Loucy (cell line): ENCODE measurements at regions not wholly inside any gene's neighbourhood (a gene's known extent, or its start where the extent isn't known, plus 50 kb on each side); places are given as distances from the start of the nearest gene placed in this dataset.

Experiments used
- H2AFZ ChIP-seq: fragments of 200-600 bp; sonication (generic); 2 replicates; pipeline ENCODE4 v1.6.0; 2016; ENCODE audit warnings: antibody characterized with exemption, mild to moderate bottlenecking, low read length, moderate library complexity
- H3F3A ChIP-seq: fragments of 200-600 bp; 2 replicates; pipeline ENCODE4 v1.6.0; 2016; ENCODE audit warnings: antibody characterized with exemption, low read depth, mild to moderate bottlenecking
- H3K27me3 ChIP-seq: fragments of 200-600 bp; sonication (generic); 2 replicates; pipeline ENCODE4 v1.6.1; 2014; ENCODE audit warnings: low read length, mild to moderate bottlenecking; ENCODE audit not compliant: insufficient read depth, poor library complexity, severe bottlenecking
- H3K36me3 ChIP-seq: fragments of 200-600 bp; sonication (generic); 2 replicates; pipeline ENCODE4 v1.6.1; 2016; ENCODE audit warnings: low read length; ENCODE audit not compliant: insufficient read depth
- H3K4me1 ChIP-seq: fragments of 200-600 bp; sonication (generic); 2 replicates; pipeline ENCODE4 v1.5.1; 2014; ENCODE audit warnings: low read length, mild to moderate bottlenecking; ENCODE audit not compliant: insufficient read depth, poor library complexity, severe bottlenecking
- H3K4me2 ChIP-seq: fragments of 200-600 bp; sonication (generic); 2 replicates; pipeline ENCODE4 v1.6.0; 2014; ENCODE audit warnings: antibody characterized with exemption, low read length, low read depth, mild to moderate bottlenecking; ENCODE audit not compliant: poor library complexity, severe bottlenecking
- H3K4me3 ChIP-seq: fragments of 200-600 bp; sonication (generic); 2 replicates; pipeline ENCODE4 v1.5.1; 2014; ENCODE audit warnings: low read length, mild to moderate bottlenecking, mixed read lengths; ENCODE audit not compliant: poor library complexity, severe bottlenecking
- H3K79me2 ChIP-seq: fragments of 200-600 bp; sonication (generic); 2 replicates; pipeline ENCODE4 v1.6.1; 2014; ENCODE audit warnings: low read length; ENCODE audit not compliant: insufficient read depth
- H3K9ac ChIP-seq: fragments of 200-600 bp; sonication (generic); 2 replicates; pipeline ENCODE4 v1.6.0; 2014; ENCODE audit warnings: mild to moderate bottlenecking, low read depth, low read length, moderate library complexity; ENCODE audit not compliant: poor library complexity, severe bottlenecking
- H3K9me2 ChIP-seq: fragments of 200-600 bp; sonication (generic); replicated peaks from 2 replicates; pipeline ENCODE4 v1.6.1; 2016; ENCODE audit warnings: low read depth, low read length, mixed read lengths
- H3K9me3 ChIP-seq: fragments of 200-600 bp; sonication (generic); 2 replicates; pipeline ENCODE4 v1.6.1; 2014; ENCODE audit warnings: mild to moderate bottlenecking, antibody characterized with exemption, low read length, low read depth; ENCODE audit not compliant: insufficient read depth
- H4K20me1 ChIP-seq: fragments of 200-600 bp; sonication (generic); 2 replicates; pipeline ENCODE4 v1.6.0; 2014; ENCODE audit warnings: antibody characterized with exemption, low read length, mild to moderate bottlenecking; ENCODE audit not compliant: insufficient read depth, poor library complexity, severe bottlenecking
- EZH2phosphoT487 ChIP-seq: fragments of 200-600 bp; IDR thresholded peaks from 2 replicates; pipeline ENCODE4 v1.6.1; 2018; ENCODE audit warnings: antibody characterized with exemption, mild to moderate bottlenecking, moderate library complexity, borderline replicate concordance
- TF ChIP-seq, protein P1 (sequence below): fragments of 200-600 bp; sonication (generic); conservative IDR thresholded peaks from 2 replicates; pipeline ENCODE4 v1.5.1; 2014; ENCODE audit warnings: mild to moderate bottlenecking, antibody characterized with exemption, low read length

DNA sequence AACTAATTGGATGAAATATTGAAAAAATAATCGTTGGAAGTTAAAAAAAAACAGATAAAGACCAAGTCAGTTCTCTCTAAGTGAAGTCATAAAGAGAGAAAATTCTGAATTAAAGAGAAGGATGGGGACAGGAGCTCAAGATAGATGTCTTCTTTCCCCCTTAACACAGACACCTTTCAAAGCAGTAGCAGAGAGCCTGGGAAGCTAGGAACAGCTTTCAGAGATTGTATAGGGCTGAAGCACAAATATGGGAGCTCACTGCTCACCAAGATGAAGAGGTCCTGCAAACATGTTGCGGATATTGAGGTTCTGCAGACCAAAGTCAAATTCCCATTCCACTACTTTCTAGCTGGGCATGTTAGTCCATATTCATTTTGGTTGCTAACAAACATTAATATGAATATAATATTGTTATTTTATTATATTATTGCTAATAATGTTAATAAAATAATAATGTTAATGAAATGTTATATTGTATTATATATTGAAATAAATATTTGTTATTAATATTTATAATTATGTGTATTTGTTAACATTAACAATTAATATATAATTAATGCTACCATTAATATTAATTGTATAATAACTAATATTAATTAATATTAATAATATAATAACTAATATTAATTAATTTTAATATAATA lies 319.1 kb downstream of the OXSM start:
- TF ChIP-seq EZH2phosphoT487 = no peak
- TF ChIP-seq, protein P1, sequence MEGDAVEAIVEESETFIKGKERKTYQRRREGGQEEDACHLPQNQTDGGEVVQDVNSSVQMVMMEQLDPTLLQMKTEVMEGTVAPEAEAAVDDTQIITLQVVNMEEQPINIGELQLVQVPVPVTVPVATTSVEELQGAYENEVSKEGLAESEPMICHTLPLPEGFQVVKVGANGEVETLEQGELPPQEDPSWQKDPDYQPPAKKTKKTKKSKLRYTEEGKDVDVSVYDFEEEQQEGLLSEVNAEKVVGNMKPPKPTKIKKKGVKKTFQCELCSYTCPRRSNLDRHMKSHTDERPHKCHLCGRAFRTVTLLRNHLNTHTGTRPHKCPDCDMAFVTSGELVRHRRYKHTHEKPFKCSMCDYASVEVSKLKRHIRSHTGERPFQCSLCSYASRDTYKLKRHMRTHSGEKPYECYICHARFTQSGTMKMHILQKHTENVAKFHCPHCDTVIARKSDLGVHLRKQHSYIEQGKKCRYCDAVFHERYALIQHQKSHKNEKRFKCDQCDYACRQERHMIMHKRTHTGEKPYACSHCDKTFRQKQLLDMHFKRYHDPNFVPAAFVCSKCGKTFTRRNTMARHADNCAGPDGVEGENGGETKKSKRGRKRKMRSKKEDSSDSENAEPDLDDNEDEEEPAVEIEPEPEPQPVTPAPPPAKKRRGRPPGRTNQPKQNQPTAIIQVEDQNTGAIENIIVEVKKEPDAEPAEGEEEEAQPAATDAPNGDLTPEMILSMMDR = no peak
- no peak overlapping the region for H3K9ac ChIP-seq
- H3K4me2 ChIP-seq = no peak overlapping the region
- no peak overlapping the region for H3K4me3 ChIP-seq
- no peaks in the 10 kb centered on the region for H3F3A ChIP-seq
- no peaks in the 10 kb centered on the region for H3K27me3 ChIP-seq
- peaks cover 9% of the 10 kb centered on the region for H3K4me1 ChIP-seq
- no peak overlapping the region for H2AFZ ChIP-seq
- H3K9me2 ChIP-seq = no peaks in the 10 kb centered on the region
- no peaks in the 10 kb centered on the region for H3K79me2 ChIP-seq
- no peaks in the 10 kb centered on the region for H3K9me3 ChIP-seq
- H3K36me3 ChIP-seq = no peaks in the 10 kb centered on the region
- H4K20me1 ChIP-seq = no peaks in the 10 kb centered on the region

DNA sequence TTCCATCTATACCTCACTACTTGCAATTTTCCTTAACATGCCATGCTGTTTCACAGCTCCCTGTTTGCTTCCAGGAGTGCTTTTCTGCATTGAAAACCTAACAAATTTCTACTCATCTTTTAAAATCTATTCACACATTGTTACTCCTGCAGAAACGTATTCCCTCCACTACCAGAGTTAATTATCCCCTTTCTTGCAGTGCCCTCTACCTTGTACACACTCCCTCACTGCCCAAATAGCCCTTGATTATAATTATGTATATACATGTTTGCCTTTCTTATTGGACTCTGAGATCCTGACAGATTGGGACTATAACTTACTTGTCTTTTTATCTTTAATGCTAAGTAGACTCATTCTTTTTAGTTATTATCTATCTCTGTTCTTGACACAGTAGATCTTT lies 325.0 kb downstream of the OXSM start:
- H3K9me3 ChIP-seq = no peaks in the 10 kb centered on the region

DNA sequence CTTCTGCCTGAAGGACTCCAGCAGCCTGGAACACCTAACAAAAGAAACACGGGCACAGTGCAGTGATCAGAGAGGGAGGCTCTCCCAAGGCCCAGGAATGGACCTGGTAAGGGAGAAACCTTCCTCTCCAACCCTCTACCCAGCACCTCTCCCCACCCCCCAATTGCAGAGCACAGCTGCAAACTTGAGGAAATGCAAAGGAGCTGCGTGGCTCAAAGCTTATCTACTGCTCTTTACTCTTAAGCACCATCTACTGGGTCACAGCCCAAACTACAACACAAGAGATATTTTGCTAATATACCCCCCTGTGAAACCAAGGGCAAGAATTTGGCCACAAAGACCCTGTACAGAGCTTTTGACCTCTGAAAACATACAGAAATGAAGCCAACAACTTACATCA lies 328.3 kb downstream of the OXSM start:
- Histone ChIP-seq H4K20me1 (no peaks in the 10 kb centered on the region), H3K4me2 (peak overlapping the region; percentile 20), H3K4me3 (no peak overlapping the region), H3K9me3 (no peaks in the 10 kb centered on the region), H2AFZ (peak overlapping the region; percentile 87), H3K9ac (no peak overlapping the region), H3K36me3 (no peaks in the 10 kb centered on the region), H3K4me1 (peaks cover 16% of the 10 kb centered on the region), H3K79me2 (no peaks in the 10 kb centered on the region), H3F3A (no peaks in the 10 kb centered on the region), H3K27me3 (no peaks in the 10 kb centered on the region), H3K9me2 (no peaks in the 10 kb centered on the region)
- TF ChIP-seq EZH2phosphoT487 = no peak
- TF ChIP-seq, protein P1 = peak; percentile 64

More for the DNA sequence above, 325.0 kb downstream of the OXSM start:
- no peak overlapping the region for H3K4me2 ChIP-seq
- H4K20me1 ChIP-seq = no peaks in the 10 kb centered on the region
- no peaks in the 10 kb centered on the region for H3K79me2 ChIP-seq
- no peaks in the 10 kb centered on the region for H3K27me3 ChIP-seq
- H3K9ac ChIP-seq = no peak overlapping the region
- no peak overlapping the region for H2AFZ ChIP-seq
- peaks cover 16% of the 10 kb centered on the region for H3K4me1 ChIP-seq
- no peaks in the 10 kb centered on the region for H3K9me2 ChIP-seq
- no peaks in the 10 kb centered on the region for H3K36me3 ChIP-seq
- H3K4me3 ChIP-seq = no peak overlapping the region
- H3F3A ChIP-seq = no peaks in the 10 kb centered on the region
- TF ChIP-seq, protein P1 = no peak
- no peak for TF ChIP-seq EZH2phosphoT487
